GM18951 (cell line): ENCODE measurements at regions not wholly inside any gene's neighbourhood (a gene's known extent, or its start where the extent isn't known, plus 50 kb on each side); places are given as distances from the start of the nearest gene placed in this dataset.
"Not testable (repeated sequence)": the region's sequence is repeated elsewhere in the genome, so short reads cannot be mapped to it uniquely, and the experiment has no call there.

Source experiments
- POLR2A ChIP-seq: IDR thresholded peaks from 4 replicates; pipeline ENCODE4 v1.6.1; 2011; ENCODE audit warnings: mild to moderate bottlenecking; ENCODE audit not compliant: insufficient read length, insufficient read depth; ENCODE audit errors: extremely low read depth
- in situ Hi-C: fragments of 300-500 bp; cut with MboI; formaldehyde crosslinking; loops from one replicate; pipeline ENCODE4 v1.12.0; 2022; ENCODE audit warnings: low sequenced_read_pairs, mixed read lengths, inconsistent platforms; ENCODE audit not compliant: unreplicated experiment

DNA sequence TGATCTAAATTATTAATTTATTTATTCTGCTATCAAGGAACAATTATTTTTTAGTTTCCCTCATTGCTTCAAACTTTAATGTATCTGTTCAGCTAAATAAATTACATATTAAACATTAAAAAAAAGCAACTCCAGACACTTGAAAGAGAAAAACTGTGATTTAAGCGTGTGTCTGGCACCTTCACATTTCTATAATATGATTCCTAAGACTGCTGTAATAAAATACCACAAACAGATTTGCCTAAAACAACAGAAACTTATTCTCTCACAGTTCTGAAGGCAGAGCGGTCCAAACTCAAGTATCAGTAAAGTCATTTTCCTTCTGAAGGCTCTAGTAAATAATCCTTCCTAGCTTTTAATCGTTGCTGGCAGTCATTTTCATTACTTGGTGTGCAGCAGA, 580.4 kb upstream of the KCND2 start:
- in situ Hi-C loops = no loop called here
- TF ChIP-seq POLR2A = no peak

DNA sequence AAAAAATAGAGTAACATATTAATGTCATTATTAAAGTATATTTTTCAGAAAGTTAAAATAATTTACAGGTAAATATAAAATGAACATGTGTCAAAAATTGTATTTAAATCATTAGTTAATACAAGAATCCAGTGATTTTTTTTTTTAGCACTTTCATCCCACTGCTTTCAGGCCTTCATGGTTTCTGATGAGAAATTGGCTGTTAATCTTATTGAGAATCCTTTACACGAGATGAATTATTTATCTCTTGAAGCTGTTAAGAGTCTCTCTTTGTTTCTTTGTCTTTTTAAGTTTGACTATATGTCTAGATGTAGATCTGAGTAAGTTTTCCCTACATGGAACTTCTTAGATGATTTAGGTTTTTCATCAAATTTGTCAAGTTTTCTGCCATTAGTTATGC, 578.5 kb upstream of the KCND2 start:
- no peak for TF ChIP-seq POLR2A
- in situ Hi-C loops = no loop called here

DNA sequence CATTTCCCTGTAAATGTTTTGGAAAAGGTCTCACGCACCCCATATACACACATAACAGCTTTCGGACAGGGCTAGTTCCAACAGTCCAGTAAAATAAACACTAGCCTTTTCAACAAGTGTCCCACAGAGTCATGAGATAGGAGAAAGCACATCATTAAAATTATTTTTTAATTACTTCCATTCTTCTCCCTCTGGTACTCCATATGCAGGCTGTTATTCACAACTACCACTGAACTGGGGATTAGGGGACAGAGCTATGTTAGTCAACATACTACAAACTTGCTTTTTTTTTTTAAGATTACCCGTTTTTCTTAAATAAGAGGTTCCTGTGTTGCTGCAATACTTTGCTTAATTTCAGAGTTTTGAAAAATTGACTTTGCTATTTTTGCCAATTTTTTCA, 576.6 kb upstream of the KCND2 start:
- in situ Hi-C loops = no loop called here

DNA sequence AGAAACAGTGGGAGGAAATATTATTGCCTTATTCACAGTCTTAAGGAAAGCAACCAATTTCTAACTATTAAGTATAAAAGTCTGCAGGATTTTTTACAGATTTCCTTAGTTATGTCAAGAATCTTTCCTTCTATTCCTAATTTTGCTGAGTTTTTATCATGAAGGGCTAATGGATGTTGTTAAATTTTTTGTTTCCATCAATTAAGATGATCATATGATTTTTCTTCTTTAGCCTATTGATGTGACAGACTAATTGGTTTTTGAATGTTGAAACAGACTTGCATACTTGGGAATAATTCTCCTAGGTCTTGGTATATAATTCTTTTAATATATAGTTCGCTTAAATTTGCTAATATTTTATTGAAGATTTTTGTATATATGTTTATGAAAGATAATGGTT, 569.1 kb upstream of the KCND2 start:
- in situ Hi-C loops = no loop called here

More for the DNA sequence above, 576.6 kb upstream of the KCND2 start:
- no peak for TF ChIP-seq POLR2A

DNA sequence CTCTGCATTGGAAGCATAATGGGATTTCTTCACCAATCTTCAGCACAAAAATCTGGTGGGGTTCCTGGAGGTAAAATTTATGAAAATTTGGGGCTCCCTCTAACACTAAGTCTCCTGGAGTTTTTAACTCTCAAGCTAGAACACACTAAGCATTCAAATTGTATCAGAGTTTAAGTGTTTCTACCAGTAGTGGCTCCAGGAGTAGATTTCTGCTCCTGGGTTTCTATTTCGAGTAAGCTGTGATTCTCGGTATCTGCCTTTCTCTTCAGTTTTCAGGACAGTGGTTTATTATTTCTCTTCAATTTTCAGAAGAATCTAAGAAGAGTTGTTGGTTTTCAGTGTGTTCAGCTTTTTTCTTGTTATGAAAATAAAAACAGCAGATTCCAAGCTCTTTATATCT, 566.4 kb upstream of the KCND2 start:
- in situ Hi-C loops = no loop called here
- TF ChIP-seq POLR2A = no peak

More for the DNA sequence above, 569.1 kb upstream of the KCND2 start:
- no peak for TF ChIP-seq POLR2A

DNA sequence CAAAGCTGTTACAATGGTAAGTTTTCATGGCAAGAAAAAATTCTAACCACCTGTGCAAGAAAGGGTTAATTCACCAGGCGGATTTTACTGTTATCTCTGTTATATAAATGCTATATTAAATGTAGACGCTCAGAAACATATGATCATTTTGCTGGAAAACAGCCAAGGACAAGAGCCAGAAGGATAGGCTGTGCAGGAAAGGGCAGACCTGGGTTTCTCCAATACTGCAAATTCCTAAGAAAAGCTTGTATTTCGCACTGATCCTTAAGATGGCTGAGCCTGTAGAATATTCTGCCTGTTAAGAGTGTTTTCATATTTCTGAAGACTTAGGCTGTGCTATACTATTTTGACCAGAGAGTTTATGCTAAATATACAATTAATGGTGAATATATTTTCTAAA, 564.1 kb upstream of the KCND2 start:
- in situ Hi-C loops = no loop called here
- TF ChIP-seq POLR2A = no peak

DNA sequence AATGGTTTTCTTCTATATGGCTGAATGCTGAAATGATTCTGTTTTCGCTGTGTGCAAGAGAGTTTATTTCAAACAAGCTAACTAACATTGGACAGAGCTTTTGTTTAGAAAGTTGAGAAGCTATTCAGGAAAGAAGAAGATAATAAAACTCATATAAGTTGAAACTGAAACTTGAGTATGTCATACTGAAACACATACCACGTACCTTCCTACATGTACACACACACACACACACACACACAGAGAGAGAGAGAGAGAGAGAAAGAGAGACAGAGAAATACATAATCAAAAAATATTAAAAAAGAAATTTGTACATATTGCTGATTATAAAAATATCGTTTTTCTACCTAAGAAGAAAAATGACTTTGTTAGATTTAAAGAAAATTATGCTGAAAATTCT, 561.9 kb upstream of the KCND2 start:
- no peak for TF ChIP-seq POLR2A
- in situ Hi-C loops = no loop called here

DNA sequence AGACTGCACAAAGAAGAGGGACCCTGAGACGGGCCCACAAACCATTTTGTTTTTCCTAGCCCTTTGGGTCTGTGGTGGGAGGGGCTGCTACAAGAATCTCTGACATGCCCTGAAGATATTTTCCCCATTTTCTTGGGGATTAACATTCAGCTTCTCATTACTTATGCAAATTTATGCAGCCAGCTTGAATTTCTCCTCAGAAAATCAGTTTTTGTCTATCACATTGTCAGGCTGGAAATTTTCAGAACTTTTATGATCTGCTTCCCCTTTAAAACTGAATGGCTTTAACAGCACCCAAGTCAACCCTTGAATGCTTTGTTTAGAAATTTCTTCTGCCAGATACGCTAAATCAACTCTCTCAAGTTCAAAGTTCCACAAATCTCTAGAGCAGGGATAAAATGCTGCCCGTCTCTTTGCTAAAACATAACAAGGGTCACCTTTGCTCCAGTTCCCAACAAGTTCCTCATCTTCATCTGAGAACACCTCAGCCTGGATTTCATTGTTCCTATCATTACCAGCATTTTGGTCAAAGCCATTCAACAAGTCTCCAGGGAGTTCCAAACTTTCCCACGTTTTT, 560.0 kb upstream of the KCND2 start:
- no peak for TF ChIP-seq POLR2A
- in situ Hi-C loops = no loop called here

DNA sequence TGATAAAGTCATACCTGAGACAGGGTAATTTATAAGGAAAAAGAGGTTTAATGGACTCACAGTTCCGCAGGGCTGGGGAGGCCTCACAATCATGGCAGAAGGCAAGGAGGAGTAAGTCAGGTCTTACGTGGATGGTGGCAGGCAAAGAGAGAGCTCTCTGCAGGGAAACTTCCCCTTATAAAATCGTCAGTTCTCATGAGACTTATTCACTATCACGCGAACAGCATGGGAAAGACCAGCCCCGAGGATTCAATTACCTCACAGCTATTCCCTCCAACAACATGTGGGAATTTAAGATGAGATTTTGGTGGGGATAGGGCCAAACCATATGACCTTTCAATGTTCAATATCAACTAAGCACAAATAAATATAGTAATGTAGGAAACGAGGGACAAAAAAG, 559.4 kb upstream of the KCND2 start:
- in situ Hi-C loops = no loop called here
- TF ChIP-seq POLR2A = no peak

DNA sequence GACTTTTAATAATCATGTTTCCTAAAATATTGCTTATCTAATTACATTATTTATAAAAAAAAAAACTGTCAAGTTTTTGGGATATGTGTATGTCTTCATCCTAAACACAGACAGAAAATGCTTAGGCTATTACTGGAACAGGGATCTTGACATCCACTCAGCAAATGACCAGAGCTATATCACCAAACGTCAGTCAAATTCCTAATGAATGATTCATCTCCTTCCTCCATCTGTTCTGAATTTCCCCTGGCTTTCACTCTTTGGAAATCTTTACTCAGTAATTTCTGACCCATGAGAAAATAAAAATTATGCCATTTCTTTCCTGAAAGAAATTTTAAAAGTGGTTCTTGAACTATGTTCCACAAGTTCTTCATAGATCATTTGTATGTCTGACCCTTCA, 552.4 kb upstream of the KCND2 start:
- no peak for TF ChIP-seq POLR2A
- in situ Hi-C loops = no loop called here

DNA sequence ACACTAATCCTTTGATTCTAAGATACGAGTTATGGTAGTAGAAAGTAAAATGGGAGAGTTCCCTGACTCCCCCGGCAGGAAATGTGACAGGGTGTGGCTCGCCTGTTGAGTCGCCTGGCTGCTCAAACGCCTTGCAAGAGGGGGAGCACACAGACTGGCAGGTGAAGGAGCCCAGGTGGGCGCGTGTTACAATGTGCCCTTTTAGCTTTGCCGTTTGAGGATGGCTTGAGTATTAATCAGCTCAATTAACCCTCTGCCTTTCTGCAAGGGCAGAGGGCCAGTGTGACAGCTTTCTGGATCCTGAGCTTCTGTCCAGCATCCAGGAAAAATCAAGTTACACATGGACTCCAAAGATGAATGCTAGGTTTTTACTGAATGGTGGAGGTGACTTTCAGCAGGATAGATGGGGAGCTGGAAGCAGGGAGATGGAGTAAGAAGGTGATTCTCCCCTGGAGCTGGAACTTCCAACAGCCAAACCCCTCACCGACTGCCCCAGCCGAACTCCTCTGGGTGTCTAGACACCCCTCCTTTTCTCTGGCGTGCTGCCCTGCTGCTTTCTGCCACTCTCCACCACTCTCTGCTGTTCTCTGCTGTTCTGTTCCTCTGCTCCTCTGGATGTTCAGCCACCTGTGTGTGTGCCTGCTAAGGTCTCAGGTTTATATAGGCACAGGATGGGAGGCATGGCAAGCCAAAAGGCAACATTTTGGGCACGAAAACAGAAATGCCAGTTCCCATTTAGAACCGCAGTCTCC, 548.8 kb upstream of the KCND2 start:
- in situ Hi-C loops = no loop called here
- no peak for TF ChIP-seq POLR2A

DNA sequence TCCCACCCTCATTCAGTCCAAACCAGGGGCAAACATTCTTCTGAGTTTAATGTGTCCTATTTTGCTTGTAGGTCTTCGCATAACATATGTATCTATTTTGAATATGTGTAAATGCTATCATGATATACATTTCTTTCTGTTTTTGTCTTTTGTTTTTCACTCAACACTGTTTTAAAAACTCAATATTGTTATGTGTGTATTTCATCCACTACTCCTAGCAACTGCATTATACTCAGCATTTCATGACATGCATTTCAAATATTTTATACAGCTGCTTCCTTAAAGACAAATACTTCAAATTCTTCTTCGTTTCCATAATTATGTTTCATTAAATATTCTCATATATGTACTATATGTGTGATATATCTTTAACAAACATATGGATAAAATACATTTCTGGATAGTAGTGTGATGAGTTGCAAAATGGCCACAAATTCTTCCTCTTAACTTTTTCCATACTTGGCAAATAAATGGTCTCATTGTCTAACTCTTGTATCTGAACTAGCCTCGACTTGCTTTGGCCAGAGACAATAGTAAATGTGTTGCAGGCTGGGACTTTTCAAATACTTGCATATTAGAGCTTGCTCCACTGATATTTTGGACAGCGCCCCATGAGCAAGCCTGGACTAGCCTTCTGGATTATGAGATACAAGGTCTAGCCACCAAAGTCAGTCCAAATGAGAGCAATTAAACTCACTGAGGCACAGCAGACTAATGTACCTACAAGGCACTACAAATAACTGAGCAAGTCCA, 539.7 kb upstream of the KCND2 start:
- TF ChIP-seq POLR2A = no peak
- in situ Hi-C loops = no loop called here

DNA sequence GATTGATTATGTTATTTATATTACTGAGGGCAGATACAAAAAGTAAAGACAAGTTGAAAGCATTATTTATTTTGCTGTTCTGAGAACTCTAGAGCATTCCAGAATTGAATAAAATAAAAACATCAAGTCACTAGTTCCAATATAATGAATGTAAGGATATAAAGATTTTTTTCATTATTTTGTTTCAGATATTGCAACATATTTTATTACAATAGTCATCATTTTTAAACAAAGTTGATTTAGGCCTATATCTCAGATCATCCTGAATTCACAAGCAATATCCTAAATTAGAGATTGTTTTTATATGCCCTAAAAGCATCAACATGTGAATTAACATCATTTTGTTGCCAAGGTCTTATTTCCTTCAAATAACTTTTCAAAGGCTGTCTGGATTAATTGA, 535.6 kb upstream of the KCND2 start:
- in situ Hi-C loops = no loop called here
- no peak for TF ChIP-seq POLR2A

DNA sequence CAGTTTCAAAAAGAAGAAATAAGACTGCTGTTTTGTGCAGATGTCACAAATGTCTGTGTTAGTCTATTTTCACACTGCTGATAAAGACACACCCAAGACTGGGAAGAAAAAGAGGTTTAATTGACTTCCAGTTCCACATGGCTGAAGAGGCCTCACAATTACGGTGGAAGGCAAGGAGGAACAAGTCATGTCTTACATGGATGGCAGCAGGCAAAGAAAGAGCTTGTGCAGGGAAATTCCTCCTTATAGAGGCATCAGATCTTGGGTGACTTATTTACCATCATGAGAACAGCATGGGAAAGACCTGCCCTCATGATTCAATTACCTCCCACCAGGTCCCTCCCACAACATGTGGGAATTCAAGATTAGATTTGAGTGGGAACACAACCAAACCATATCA, 527.7 kb upstream of the KCND2 start:
- in situ Hi-C loops = not testable (repeated sequence)
